Stomach (tissue), 4 donors: ENCODE measurements at regions not wholly inside any gene's neighbourhood (a gene's known extent, or its start where the extent isn't known, plus 50 kb on each side); places are given as distances from the start of the nearest gene placed in this dataset.

Experiments used
- EP300 ChIP-seq: sonication (generic); formaldehyde crosslinking; IDR thresholded peaks from one replicate; pipeline ENCODE4 v1.6.1; 2017; ENCODE audit warnings: antibody characterized with exemption
- TF ChIP-seq, protein P1 (sequence below), 7 experiments: fragments of 450-650 bp in 4 of 7; fragments of 200-600 bp in 3 of 7; sonication (generic) in 3 of 7; IDR thresholded peaks; one replicate each; pipeline ENCODE4 v1.5.1; 2016 to 2019; ENCODE audit warnings: antibody characterized with exemption in 7 of 7, control low read depth in 2 of 7, mild to moderate bottlenecking in 1 of 7

DNA sequence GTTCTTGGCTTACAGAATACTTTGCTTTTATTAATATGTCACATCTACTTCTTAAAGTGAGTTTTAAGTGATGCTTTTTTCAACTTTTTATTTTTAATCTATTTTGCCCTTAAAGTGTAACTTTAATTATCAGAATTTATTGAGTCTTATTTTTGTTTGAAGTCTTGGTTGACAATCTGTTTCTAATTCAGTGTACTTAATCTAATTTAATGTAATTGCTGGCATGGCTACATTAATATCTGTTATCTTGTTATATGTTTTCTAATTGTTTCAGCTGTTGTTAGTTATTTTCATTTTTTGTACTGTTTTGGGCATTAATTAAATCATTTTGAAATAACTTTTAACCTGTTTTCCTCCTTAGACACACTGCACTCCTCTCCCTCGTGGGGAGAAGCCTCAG is 558.7 kb upstream of the EYS start:
- TF ChIP-seq, protein P1, sequence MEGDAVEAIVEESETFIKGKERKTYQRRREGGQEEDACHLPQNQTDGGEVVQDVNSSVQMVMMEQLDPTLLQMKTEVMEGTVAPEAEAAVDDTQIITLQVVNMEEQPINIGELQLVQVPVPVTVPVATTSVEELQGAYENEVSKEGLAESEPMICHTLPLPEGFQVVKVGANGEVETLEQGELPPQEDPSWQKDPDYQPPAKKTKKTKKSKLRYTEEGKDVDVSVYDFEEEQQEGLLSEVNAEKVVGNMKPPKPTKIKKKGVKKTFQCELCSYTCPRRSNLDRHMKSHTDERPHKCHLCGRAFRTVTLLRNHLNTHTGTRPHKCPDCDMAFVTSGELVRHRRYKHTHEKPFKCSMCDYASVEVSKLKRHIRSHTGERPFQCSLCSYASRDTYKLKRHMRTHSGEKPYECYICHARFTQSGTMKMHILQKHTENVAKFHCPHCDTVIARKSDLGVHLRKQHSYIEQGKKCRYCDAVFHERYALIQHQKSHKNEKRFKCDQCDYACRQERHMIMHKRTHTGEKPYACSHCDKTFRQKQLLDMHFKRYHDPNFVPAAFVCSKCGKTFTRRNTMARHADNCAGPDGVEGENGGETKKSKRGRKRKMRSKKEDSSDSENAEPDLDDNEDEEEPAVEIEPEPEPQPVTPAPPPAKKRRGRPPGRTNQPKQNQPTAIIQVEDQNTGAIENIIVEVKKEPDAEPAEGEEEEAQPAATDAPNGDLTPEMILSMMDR (IDR thresholded peaks at IDR 0.05), result no peak
- no peak for TF ChIP-seq EP300
